HG02973 (cell line): ENCODE measurements at regions not wholly inside any gene's neighbourhood (a gene's known extent, or its start where the extent isn't known, plus 50 kb on each side); places are given as distances from the start of the nearest gene placed in this dataset.
A peak's percentile ranks its signal among the peaks of the same experiment; 100 is the strongest.
"Not testable (repeated sequence)": the region's sequence is repeated elsewhere in the genome, so short reads cannot be mapped to it uniquely, and the experiment has no call there.

Experiments
- ATAC-seq: cut with Tn5 transposase; IDR thresholded peaks from one replicate; pipeline ENCODE4 v1.9.1; 2021; ENCODE audit warnings: moderate library complexity; ENCODE audit not compliant: unreplicated experiment

DNA sequence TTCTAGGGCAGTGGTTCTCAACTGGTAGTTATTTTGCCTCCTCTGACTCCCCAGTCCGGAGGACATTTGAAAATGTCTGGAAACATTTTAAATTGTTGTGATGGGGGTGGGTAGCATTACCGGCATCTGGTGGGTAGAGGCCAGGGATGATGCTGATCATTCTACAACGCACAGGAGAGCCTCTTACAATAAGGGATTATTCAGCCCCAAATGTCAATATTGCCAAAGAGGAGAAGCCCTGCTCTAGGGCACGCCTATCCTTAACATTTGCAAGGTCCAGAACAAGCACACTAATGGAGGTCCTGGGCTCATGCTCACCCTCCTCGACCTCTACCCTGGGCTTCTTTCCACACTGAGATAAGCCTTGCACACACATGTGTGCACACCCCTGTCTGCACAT, 106.4 kb downstream of the MINAR1 start:
- ATAC-seq: no peak

DNA sequence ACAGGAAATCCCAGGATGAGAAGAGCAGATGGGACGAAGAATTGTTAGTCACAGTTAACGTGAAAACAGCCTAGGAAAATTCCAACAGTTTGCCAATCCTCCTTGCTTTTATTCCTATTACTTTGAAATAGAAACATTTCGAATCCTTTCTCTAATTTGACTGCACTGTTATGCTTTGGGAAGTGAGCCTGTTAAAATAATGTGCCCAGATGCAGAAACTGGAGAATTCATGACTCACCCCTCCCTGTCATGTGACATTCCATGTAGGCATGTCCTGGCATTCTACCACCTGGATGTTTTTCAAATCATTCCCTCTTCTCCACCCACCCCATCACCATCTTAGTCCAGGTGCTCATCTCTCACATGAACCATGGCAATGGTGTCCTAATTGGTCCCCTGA, 107.3 kb downstream of the MINAR1 start:
- no peak for ATAC-seq

DNA sequence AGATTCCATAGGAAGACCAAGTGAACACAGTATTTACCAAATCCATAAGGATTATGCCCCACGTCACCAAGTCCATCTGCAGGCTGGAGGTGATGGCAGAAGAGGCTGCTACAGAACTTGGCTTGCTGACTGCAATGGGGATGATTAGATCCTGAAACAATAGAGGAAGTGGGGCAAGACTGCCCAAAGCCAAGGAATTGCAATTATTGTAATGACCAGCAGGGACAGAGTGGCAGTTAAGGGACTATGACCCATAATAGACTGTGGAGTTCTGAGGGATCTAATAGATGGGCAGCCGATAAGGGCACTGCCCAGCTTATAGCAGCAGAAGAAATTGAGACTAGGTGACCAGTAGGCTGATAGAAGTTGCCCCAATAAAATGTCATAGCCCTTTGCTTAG, 108.4 kb downstream of the MINAR1 start:
- no peak for ATAC-seq

DNA sequence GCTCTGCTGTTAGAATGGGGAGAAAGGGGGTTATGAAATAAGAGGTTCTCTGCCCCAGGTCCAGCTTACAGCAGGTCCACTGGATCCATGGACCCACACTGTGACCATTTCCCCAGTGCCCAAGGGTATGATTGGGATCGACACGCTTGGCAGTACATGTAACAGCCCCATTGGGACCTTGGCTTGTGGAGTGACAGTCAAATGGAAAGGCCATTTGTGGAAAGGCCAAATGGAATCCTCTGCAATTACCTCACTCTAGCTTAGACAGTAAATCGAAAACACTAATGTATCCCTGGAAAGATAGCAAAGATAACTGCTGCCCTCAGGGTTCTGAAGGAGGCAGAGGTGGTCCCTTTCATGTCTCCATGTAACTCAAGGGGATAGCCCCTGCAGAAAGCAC, 109.1 kb downstream of the MINAR1 start:
- ATAC-seq: no peak

DNA sequence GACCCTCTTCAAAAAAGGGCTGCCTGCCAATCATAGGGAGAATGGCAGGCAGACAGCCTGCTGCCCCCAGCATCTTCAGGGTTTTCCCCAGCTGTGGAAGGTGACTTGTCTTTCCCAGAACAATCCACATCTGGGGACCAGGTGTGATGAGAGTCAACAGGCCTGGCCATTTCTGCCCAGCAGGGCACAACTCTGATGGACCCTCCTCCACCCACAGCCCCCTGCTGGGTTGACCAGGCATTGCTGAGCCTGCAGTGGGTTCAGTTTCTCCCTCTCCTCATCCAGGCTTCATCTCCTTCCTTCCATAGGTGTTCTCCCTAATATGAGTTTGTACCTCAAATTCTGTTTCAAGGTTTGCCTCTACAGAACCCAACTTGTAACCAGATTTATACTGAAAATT, 111.0 kb downstream of the MINAR1 start:
- no peak for ATAC-seq

DNA sequence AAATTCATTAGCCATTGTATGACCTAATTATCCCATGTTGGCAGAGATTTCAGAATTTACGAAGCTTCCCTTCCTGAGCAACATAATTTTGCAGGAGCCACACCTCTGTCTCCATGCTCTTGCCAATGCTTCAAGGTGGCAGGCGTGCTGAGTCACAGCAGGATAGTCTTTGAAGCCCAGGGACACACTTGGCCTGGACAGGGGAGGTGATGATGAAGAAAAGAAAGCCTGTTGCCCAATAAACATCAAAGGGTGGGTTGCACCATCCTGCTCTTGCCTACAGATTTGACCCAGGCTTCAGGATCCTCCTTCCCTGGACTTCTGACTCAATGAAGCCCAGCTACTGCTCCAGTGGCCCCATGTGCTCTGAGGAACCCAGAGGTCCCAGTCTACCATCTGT, 117.1 kb downstream of the MINAR1 start:
- no peak for ATAC-seq

DNA sequence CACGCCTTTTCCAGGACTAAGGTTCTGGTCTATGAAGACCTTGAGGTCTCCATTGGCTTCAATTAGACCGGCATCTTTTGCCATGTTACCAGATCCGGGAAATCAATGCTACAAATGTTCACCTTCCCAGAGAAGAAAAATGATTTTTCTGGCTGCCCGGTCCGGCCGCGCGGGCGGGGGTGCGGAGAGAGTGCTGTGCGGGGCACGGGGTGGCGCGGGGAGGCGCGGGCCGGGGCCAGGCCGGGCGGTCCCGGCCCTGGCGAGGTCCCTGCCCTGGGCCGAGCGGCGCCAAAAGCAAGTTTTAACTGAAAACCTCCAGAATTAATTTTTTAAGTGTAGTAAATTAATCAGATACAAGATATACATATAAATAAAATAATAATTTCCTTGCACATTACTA, 128.2 kb downstream of the MINAR1 start:
- ATAC-seq: no peak

DNA sequence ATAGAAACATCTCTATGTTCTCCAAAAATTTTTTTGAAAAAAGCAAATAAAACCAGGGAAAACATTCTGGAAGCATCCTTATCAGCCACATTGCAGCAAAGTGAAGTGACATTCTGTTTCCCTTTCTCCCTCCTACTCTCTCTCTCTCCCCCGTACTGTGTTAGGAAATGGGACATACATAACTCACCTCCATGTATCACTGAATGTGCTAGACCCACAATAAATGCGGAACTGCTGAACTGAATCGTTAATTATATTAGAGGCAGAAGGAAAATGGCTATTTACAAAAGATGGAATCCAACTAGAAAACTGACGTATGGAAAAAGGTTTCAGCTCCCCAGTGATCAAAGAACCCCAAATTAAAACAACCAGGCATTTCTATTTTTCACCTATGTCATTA, 129.8 kb downstream of the MINAR1 start:
- ATAC-seq: no peak

DNA sequence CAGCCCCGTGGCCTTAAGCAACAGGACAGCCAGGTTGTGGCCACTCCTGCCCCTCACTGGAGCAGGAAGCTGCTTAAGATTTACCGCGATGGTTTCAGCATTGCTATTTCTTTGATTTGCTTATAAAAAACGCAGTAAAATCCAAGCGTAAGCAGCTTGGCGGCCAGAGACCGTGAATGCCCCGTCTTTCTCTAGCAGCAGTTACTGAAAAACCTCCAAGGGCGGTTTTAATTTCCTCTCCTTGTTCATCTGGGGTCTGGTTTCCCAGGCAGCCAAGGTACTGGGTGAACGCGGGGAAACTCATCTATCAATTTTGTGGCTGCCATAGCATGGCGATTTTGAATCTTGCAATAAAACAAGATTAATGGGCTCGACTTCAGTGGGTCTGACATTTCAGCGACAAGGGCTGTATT, 130.3 kb downstream of the MINAR1 start:
- ATAC-seq: no peak

DNA sequence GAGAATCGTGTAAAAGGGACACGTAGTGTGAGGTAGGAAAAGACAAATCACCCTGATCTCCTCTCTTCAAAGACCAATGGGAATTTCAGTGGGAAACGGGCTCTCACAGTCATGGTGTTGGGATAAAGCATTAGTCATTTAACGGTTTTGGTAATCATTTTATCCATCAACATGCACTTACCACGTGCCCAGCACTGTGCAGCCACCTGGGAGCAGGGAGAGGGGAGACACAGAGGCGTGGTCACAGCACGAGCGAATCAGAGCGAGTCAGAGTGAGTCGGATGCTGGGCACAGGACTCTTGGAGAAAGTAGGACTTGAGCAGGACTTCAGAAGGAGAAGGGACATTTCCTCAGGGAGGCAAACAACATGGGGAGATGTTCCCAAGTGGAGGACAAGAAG, 130.8 kb downstream of the MINAR1 start:
- ATAC-seq: no peak

DNA sequence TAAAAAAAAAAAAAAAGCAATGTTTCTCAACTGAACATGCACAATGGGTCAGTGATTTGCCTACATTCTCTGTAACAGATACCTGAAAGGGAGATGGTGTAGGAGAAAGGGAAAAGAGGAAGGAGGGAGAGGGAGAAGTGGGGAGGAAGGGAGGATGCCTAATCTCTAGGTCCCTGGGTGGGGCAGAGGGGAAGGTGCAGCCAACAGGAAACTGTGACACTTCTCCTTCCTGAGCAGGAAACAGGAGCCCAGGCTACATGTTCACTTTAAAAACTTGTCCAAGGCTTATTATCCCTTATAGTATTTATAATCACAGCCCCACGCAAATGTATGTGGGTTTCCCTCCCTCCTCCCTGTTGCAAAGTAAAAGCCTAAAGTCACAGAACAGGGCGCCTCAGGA, 137.9 kb downstream of the MINAR1 start:
- no peak for ATAC-seq

DNA sequence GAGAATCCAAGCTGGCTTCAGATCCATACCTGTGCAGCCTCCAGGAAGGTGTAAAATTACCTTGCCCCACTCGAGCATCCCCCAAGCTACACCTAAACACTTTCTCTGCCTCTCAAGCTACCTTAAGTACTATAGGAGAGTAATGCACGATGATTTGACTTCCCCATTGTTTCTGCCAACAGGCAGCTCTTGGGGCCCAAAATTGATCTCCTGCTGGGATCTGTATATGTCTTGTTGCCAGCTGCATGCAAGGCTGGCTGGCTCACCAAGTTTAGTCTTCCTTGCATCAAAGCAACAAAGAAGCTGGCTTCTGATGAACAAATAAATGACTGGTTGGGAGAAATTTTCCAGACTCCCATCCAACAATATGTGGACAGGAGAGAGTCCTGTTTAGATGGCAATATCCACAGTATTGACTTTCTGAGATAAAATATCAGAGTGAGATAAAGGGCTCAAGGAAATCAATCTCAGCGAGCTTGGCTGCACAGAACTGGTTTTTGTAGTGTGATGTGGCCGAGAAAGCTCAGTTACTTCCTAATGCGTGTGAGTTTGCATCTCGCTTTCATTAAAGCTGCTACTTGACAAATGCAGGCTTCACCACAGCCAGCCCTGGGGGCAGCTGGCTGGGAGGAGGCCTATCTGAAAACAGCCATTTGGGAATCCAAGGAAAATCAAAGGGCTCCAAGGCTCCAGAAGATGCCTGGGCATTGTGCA, 140.7 kb downstream of the MINAR1 start:
- no peak for ATAC-seq

DNA sequence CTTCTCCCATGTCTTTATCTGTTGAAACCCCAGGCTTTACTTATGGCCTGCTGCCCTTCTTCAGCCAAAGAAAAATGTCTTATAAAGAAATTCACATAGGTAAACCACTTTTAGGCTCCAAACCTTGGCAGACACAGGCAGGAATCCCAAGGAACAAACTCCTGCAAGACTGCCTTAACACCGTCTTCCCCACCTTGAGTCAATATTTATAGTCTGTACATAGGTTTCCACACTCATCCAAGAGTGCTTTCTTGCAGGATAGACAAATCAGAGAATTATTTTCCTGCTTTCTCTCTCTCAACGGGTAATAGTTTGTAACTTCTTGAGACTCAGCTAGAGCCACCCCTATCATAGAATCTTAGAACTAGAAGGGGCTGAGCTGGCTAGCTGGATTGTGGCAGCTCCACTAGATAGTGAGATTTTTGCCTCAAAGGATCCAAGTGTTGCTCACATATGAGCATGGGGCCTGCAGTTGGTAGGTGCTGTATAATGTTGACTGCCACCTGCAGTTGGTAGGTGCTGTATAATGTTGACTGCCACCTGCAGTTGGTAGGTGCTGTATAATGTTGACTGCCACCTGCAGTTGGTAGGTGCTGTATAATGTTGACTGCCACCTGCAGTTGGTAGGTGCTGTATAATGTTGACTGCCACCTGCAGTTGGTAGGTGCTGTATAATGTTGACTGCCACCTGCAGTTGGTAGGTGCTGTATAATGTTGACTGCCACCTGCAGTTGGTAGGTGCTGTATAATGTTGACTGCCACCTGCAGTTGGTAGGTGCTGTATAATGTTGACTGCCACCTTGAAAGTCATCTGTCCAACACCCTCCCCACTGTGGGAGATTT, 142.5 kb downstream of the MINAR1 start:
- not testable (repeated sequence) for ATAC-seq

DNA sequence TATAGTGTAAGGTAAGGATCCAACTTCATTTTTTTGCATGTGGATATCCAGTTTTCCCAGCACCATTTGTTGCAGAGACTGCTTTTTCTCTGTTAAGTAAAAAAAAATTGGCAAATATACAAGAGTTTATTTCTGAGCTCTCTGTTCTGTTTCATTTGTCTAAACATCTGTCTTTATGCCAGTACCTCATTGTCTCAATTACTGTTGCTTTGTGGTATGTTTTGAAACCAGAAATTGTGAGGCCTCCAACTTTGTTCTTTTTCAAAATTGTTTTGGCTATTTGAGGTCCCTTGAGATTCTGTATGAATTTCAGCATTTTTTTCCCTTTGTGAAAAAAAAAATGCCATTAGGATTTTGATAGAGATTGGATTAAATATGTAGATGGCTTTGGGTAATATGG, 150.5 kb downstream of the MINAR1 start:
- no peak for ATAC-seq

DNA sequence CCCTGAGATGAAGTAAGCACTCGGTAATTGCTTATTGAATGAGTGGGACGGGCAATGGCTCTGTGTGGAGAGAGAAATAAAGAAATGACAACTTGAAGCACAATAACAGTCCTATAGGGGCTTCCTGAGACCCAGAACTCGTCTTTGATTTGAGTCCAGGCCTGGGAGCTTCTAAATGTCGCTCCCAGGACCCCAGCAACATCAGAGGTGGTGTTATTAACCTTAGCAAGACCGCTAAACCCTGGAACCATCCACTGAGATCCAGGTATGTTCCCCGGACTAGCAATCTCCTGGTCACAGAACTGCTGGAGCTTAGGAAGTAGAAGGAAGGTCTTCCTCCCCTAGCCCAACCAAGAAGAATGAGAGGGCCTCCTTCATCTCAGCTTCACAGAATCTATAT, 160.0 kb downstream of the MINAR1 start:
- ATAC-seq: no peak

DNA sequence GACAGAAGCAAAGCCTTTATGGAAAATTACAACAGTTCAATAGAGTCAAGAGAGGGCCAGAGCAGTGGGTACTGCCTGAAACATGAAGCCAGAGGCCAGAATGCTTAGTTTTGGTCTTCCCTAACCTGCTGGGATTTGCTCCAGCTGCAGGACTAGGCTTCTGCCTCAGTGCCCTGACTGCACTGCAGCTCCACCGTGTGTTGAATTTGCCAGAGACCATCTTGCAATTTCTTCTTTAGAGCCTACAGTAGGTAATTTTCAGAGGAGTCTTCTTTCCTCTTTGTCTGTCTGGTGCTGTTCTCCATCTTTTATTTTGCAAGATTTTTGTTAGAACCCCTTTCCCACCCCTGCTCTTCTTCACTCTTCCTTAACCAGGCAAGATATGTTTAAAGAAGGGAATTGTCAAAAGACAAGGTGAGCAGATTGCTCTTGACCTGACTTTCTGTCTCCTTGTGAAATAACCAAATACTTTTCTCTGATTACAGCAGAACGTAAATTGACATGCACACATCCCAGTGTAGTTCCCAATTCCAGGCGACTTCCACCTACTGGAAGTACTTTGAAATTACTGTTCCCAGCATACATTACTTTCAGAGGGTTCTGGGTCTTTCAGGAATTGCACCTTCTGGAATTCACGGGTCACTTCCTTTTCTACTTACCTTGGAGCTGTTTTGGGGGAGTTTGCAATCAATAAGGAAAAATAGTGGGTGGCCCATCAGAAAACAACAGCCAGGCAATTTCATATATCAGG, 161.2 kb downstream of the MINAR1 start:
- ATAC-seq: no peak

DNA sequence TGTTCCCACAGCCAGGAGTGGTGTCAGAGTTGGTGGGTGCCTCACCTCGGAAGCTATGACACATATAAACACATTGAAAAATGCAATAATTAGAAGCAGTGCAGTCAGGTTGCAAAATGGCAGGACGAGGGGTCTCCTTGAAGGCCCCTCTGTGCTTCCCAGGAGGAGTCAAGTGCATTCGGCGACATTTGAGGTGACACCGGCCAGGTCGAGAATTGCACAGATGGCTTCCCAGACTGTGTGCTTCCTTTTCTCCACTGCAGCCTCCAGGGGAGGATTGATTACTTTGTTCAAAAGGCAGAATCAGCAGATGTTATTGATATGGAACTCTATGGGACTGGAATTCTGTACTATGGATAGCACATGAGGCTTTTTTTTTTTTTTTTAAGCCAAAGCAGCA, 163.2 kb downstream of the MINAR1 start:
- no peak for ATAC-seq

DNA sequence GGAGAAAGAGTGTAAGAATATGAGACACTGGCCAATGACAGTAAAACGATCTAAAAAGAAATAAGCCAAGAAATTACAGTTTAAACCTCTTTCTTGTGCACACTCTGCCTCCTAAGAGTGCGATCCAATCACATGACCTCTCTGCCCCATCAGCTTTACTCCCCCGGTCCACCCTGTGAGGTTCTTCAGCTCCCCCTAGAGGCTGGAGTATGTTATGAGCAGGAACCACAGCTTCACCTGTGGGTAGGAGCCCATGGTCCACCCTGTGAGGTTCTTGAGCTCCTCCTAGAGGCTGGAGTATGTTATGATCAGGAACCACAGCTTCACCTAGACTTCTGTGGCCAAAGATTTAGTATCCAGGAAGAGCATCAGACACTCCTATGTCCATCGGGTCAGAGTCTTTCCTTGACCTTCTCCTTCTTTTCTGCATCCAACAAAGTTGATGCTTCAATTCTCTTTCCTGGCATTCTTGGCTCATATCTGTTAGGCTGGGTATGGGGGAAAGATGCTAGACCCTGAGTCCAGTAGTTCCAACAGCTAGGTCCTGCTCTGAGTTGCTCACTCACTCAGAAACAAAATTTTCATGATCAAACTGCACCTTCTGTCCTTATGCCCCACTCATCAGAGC, 164.0 kb downstream of the MINAR1 start:
- ATAC-seq: peak; percentile 97

DNA sequence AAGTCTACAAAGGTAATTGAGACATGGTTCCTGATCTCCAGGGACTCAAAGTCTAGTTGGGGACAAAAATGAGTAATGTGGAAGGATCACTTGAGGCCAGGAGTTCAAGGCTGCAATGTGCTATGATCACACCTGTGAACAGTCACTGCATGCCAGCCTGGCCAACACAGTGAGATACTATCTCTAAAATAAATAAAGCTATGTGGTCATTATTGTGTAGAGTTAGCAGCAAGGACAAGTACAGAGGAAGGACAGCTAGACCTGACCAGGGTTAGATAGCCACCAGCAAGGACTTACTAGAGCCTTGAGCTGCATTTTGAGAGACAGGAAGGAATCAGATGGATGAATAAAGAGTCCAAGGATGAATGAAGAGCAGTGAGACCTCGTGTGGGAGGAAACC, 166.5 kb downstream of the MINAR1 start:
- ATAC-seq: no peak

DNA sequence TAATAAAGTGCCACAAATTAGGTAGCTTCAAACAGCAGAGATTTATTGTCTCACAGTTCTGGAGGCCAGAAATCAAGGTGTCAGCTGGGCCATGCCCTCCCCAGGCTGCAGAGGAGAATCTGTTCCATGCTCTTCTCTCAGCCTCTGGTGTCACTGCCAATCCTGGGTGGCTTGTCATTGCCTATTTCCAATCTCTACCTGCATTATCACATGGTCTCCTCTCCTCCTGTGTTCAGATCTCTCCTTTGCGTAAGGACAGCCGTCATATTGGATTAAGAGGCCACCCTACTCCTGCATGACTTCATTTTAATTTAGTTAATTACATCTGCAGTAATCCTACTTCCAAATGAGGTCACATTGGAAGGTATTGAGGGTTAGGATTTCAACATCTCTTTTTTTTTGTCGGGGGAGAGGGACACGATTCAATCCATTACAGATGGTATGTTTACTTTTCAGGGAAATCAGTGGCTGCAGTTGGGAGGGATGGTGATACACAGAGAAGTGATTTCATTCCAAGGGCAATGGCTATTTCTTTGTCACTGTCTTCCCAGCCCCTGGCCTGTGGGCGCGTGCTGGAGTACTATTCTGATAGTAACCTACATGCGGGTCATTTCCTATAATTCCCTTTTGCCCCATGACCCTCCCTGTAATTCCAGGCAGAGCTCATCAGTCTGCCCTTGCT, 169.4 kb downstream of the MINAR1 start:
- no peak for ATAC-seq

DNA sequence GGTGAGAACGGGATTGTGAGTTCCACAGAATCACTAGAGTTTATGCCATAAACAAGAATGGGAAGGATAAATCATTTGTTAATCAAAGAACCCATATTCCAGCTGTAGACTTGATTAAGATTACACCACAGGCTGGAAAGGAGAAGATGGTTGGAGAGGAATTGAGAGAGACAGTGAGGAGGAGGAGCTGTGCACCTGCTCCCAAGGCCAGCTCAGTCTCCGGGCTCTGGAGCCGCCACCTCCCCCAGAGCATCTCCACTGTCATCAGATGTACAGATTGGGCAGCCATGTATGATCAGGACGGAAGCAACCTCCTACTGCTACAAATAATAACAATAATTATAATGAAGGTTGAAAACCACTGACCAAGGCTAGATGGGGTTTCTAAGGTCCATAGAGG, 170.0 kb downstream of the MINAR1 start:
- no peak for ATAC-seq
